Loucy (cell line): ENCODE measurements at regions not wholly inside any gene's neighbourhood (a gene's known extent, or its start where the extent isn't known, plus 50 kb on each side); places are given as distances from the start of the nearest gene placed in this dataset.

ENCODE experiments used
- CTCF ChIP-seq: fragments of 200-600 bp; sonication (generic); conservative IDR thresholded peaks from 2 replicates; pipeline ENCODE4 v1.5.1; 2014; ENCODE audit warnings: mild to moderate bottlenecking, antibody characterized with exemption, low read length
- EZH2phosphoT487 ChIP-seq: fragments of 200-600 bp; IDR thresholded peaks from 2 replicates; pipeline ENCODE4 v1.6.1; 2018; ENCODE audit warnings: antibody characterized with exemption, mild to moderate bottlenecking, moderate library complexity, borderline replicate concordance

- TF ChIP-seq CTCF (no peak), EZH2phosphoT487 (no peak)
These were observed 319.0 kb downstream of the GABRB3 start for GRCh38 chr15:26453914-26454313.
